BE2C (cell line): ENCODE measurements at regions not wholly inside any gene's neighbourhood (a gene's known extent, or its start where the extent isn't known, plus 50 kb on each side); places are given as distances from the start of the nearest gene placed in this dataset.

Experiments
- DNase-seq: peaks from one replicate; pipeline ENCODE4 v3.0.0-alpha.2; 2020
- H3K27me3 ChIP-seq: fragments of 250-450 bp; sonication (Bioruptor Pico); 2 replicates; pipeline ENCODE4 v1.5.1; 2020; ENCODE audit warnings: mild to moderate bottlenecking
- H3K36me3 ChIP-seq: fragments of 250-450 bp; sonication (Bioruptor Pico); 2 replicates; pipeline ENCODE4 v1.5.1; 2020; ENCODE audit warnings: mild to moderate bottlenecking
- H3K4me1 ChIP-seq: fragments of 250-450 bp; sonication (Bioruptor Pico); 2 replicates; pipeline ENCODE4 v1.5.1; 2020
- H3K4me3 ChIP-seq: 2 replicates; pipeline ENCODE4 v1.5.1; 2011; ENCODE audit warnings: low read depth, low read length
- H3K9me3 ChIP-seq: fragments of 250-450 bp; sonication (Bioruptor Pico); 2 replicates; pipeline ENCODE4 v1.5.1; 2020
- CTCF ChIP-seq: IDR thresholded peaks from 2 replicates; pipeline ENCODE4 v1.5.1; 2012; ENCODE audit warnings: mild to moderate bottlenecking, low read depth, low read length

DNA sequence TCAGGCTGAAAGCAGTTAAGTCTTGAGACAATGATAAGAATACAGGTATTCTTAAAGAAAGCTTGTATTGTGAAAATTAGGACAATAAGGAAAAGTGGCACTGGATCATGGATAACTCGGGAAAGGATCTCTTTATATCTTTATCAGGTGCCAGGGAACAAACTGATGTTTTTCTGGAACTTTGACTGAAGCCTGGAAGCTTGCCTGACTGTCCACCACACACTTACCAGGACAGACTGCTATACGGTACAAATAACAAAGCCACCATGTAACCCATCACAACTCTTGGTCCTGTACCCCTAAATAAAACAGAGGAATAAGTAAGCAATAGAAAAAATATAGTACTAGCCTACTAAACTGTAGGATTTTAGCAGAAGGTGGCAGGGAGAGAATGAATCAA is 623.0 kb downstream of the OTOL1 start:
- DNase-seq, result no peak
- no peak for TF ChIP-seq CTCF
- no peaks in the 10 kb centered on the region for H3K9me3 ChIP-seq
- no peaks in the 10 kb centered on the region for H3K27me3 ChIP-seq
- no peaks in the 10 kb centered on the region for H3K36me3 ChIP-seq
- H3K4me3 ChIP-seq, result no peak overlapping the region
- no peaks in the 10 kb centered on the region for H3K4me1 ChIP-seq

- H3K9me3 ChIP-seq, result no peaks in the 10 kb centered on the region
- H3K27me3 ChIP-seq, result no peaks in the 10 kb centered on the region
- H3K4me1 ChIP-seq, result no peaks in the 10 kb centered on the region
- no peak for TF ChIP-seq CTCF
- H3K36me3 ChIP-seq, result no peaks in the 10 kb centered on the region
- no peak for DNase-seq
- H3K4me3 ChIP-seq, result no peak overlapping the region
These were observed 625.8 kb downstream of the OTOL1 start for GRCh38 chr3:162122405-162122804.

DNA sequence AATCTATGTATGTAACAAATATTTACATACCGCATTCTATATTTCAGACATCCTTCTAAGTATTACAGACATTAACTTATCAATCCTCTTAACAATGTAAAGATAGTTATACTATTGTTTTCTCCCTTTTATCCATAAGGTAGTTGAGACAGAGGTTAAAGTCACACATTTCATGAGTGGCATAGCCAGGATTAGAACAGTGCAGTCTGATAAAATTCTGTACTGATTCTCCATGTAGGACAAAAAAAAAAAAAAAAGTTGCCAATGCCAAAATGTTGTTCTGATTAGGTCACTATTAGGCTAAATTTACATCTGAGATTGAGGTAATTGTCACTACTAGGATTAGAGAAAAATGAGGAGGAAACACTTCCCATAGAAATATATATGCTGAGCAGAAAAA is 629.2 kb downstream of the OTOL1 start:
- no peaks in the 10 kb centered on the region for H3K4me1 ChIP-seq
- H3K9me3 ChIP-seq, result no peaks in the 10 kb centered on the region
- no peak for TF ChIP-seq CTCF
- H3K36me3 ChIP-seq, result no peaks in the 10 kb centered on the region
- DNase-seq, result no peak
- no peak overlapping the region for H3K4me3 ChIP-seq
- H3K27me3 ChIP-seq, result no peaks in the 10 kb centered on the region

GRCh38 chr3:162130582-162130981 is 634.0 kb downstream of the OTOL1 start:
- no peak for TF ChIP-seq CTCF
- H3K4me3 ChIP-seq, result no peak overlapping the region
- DNase-seq, result no peak

DNA sequence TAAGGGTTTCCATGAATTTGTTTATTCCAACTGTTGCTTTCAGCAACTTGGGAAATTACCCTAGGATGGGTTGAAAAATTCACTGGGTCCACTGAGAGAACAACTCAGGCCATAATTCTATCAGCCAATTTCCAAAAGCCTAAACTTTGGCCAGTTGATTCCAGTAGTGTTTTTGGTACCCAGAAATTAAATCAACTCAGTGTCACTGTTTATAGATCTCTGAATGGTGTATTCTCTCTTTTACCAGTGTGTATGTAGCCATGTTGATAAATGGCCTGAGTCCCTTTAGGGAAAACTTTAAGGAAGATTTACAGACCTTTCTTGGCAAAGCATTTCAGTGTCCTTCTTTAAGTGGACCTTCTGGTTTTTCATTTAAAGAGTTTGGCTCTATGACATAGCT is 636.4 kb downstream of the OTOL1 start:
- H3K27me3 ChIP-seq, result no peaks in the 10 kb centered on the region
- H3K4me3 ChIP-seq, result no peak overlapping the region
- no peaks in the 10 kb centered on the region for H3K4me1 ChIP-seq
- TF ChIP-seq CTCF, result no peak
- no peak for DNase-seq
- H3K9me3 ChIP-seq, result no peaks in the 10 kb centered on the region
- no peaks in the 10 kb centered on the region for H3K36me3 ChIP-seq

More at GRCh38 chr3:162130582-162130981, 634.0 kb downstream of the OTOL1 start:
- no peaks in the 10 kb centered on the region for H3K27me3 ChIP-seq
- no peaks in the 10 kb centered on the region for H3K4me1 ChIP-seq
- no peaks in the 10 kb centered on the region for H3K36me3 ChIP-seq
- H3K9me3 ChIP-seq, result no peaks in the 10 kb centered on the region

DNA sequence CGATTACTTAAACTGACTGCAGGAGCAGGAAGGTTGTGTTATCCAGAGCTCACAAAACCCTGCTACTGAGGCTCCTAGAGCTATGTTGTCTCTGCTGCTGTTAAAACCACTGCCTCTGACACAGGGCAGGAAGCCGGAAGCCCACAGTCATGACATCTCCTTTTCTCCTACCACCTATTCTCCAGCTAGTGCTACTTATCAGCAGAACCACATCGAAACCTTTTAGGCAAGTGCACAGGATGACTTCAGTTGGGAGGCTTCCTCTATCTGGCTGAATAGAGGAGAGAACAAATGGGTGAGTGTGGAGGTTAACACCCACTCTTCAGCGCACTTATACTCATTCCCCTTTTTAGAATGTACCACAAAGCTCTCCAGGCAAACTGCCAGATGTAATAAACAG is 638.0 kb downstream of the OTOL1 start:
- Histone ChIP-seq H3K27me3 (no peaks in the 10 kb centered on the region), H3K36me3 (no peaks in the 10 kb centered on the region), H3K4me1 (no peaks in the 10 kb centered on the region), H3K4me3 (no peak overlapping the region), H3K9me3 (no peaks in the 10 kb centered on the region)
- no peak for TF ChIP-seq CTCF
- DNase-seq, result no peak
